Nephron (organoid): ENCODE measurements at regions not wholly inside any gene's neighbourhood (a gene's known extent, or its start where the extent isn't known, plus 50 kb on each side); places are given as distances from the start of the nearest gene placed in this dataset.

ENCODE experiments used
- H3K27ac Mint-ChIP-seq, 3 experiments: 2 replicates each; pipeline ENCODE4 v1.8.0; 2020; ENCODE audit warnings: mixed read lengths in 3 of 3, mild to moderate bottlenecking in 2 of 3, moderate library complexity in 1 of 3
- H3K27me3 Mint-ChIP-seq: 2 replicates; pipeline ENCODE4 v1.8.0; 2021; ENCODE audit warnings: low read depth, mild to moderate bottlenecking, moderate library complexity, mixed read lengths
- H3K36me3 Mint-ChIP-seq: 2 replicates; pipeline ENCODE4 v1.8.0; 2020; ENCODE audit warnings: low read depth, mixed read lengths
- H3K4me1 Mint-ChIP-seq: 2 replicates; pipeline ENCODE4 v1.8.0; 2020; ENCODE audit warnings: mixed read lengths
- H3K4me3 Mint-ChIP-seq, 3 experiments: 2 replicates each; pipeline ENCODE4 v1.8.0; 2020; ENCODE audit warnings: mild to moderate bottlenecking in 3 of 3, mixed read lengths in 3 of 3, moderate library complexity in 2 of 3
- H3K9me3 Mint-ChIP-seq: 2 replicates; pipeline ENCODE4 v1.8.0; 2020; ENCODE audit warnings: mixed read lengths
- TF ChIP-seq, protein P1 (sequence below), 3 experiments: fragments of 200-600 bp; sonication (generic); IDR thresholded peaks; one replicate each; pipeline ENCODE4 v1.5.0; 2021; ENCODE audit warnings: antibody characterized with exemption in 3 of 3; ENCODE audit not compliant: unreplicated experiment in 3 of 3

DNA sequence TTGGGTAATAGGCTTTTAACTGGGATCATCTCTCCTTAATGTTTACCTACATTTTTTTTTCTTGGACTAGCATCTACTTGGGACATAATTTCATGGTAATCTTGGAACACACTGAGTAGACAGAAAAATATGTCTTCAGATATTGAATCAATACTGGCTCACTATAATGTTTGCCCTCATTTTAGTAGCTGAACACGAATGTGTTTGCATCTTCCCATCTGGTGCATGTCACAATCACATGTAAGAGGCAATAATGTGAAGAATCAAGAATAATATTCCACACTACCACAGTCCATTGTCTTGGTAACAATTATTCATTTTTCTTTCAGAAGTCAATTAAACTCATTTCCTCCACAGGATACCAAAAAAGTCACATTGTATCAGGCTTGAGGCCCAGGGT lies 382.7 kb upstream of the CDH10 start:
- no peak overlapping the region for H3K4me3 Mint-ChIP-seq
- H3K9me3 Mint-ChIP-seq, result no peaks in the 10 kb centered on the region
- H3K27ac Mint-ChIP-seq, result no peak overlapping the region
- H3K27me3 Mint-ChIP-seq, result no peaks in the 10 kb centered on the region
- no peaks in the 10 kb centered on the region for H3K36me3 Mint-ChIP-seq
- H3K4me1 Mint-ChIP-seq, result no peaks in the 10 kb centered on the region
- TF ChIP-seq, protein P1, sequence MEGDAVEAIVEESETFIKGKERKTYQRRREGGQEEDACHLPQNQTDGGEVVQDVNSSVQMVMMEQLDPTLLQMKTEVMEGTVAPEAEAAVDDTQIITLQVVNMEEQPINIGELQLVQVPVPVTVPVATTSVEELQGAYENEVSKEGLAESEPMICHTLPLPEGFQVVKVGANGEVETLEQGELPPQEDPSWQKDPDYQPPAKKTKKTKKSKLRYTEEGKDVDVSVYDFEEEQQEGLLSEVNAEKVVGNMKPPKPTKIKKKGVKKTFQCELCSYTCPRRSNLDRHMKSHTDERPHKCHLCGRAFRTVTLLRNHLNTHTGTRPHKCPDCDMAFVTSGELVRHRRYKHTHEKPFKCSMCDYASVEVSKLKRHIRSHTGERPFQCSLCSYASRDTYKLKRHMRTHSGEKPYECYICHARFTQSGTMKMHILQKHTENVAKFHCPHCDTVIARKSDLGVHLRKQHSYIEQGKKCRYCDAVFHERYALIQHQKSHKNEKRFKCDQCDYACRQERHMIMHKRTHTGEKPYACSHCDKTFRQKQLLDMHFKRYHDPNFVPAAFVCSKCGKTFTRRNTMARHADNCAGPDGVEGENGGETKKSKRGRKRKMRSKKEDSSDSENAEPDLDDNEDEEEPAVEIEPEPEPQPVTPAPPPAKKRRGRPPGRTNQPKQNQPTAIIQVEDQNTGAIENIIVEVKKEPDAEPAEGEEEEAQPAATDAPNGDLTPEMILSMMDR (IDR thresholded peaks at IDR 0.05; ENCODE audit: unreplicated experiment in 3 of 3), result no peak

DNA sequence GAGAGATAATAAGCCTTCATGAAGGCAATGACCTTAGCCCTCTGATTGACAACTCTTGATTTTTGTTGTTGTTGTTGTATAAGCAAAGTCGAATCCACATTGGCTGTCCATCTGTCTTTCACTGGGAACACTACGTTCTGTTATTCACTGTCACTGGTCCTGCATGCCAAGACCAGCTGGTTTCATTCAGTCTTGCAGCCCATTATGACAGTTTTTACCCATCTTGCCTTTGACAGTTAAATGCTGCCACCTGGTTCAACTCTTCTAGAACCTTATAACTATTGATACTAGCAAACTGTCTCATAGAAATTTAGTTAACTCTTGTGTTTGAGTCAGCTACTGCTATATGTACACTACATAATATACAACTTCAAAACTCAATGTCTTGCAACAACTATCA lies 382.3 kb upstream of the CDH10 start:
- Mint-ChIP-seq H3K4me3 (no peak overlapping the region), H3K36me3 (no peaks in the 10 kb centered on the region), H3K27me3 (no peaks in the 10 kb centered on the region), H3K9me3 (no peaks in the 10 kb centered on the region), H3K27ac (no peak overlapping the region), H3K4me1 (no peaks in the 10 kb centered on the region)
- TF ChIP-seq, protein P1 (IDR thresholded peaks at IDR 0.05; ENCODE audit: unreplicated experiment in 3 of 3), result no peak

DNA sequence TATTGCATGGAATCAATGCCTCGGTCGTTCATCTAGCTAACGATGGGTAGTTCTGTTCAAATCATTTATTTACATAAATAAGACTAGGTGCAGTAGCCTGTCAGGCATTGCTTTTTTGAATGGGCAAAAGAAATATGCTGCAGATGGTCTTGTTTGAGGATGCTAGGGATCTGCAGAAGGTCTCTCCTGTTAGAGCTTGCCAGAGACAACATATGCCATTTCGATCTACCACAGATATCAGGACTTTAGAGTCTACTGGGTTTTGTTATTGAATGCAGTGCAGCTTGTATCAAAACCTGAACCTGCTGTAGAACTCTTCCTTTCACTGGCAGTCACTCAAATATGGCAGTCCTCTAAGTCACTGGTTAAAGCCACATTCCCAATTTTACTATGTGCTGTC lies 381.1 kb upstream of the CDH10 start:
- Mint-ChIP-seq H3K27ac (no peak overlapping the region), H3K36me3 (no peaks in the 10 kb centered on the region), H3K4me3 (no peak overlapping the region), H3K4me1 (no peaks in the 10 kb centered on the region), H3K9me3 (no peaks in the 10 kb centered on the region), H3K27me3 (no peaks in the 10 kb centered on the region)
- TF ChIP-seq, protein P1 (IDR thresholded peaks at IDR 0.05; ENCODE audit: unreplicated experiment in 3 of 3), result no peak

DNA sequence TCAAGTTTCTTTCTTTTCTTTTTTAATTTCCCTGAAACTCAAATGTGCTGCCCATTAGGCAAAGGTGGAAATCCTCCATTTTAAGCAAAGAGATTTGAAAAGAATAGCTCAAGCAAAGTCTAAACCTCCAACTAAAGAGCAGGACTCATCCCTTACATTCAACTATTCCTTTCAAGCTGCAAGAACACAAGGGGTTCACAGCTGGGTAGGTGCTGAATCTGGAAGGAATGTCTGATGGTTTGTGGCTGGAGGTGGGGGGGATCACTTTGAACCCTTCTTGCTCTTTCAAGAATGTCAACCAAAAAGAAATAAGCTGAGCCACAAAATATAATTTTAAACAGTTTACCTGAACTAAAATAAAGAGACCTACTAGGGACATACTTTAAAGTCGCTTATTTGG lies 375.7 kb upstream of the CDH10 start:
- no peaks in the 10 kb centered on the region for H3K9me3 Mint-ChIP-seq
- H3K4me3 Mint-ChIP-seq, result no peak overlapping the region
- H3K36me3 Mint-ChIP-seq, result no peaks in the 10 kb centered on the region
- no peaks in the 10 kb centered on the region for H3K4me1 Mint-ChIP-seq
- TF ChIP-seq, protein P1 (IDR thresholded peaks at IDR 0.05; ENCODE audit: unreplicated experiment in 3 of 3), result no peak
- no peak overlapping the region for H3K27ac Mint-ChIP-seq
- H3K27me3 Mint-ChIP-seq, result no peaks in the 10 kb centered on the region

DNA sequence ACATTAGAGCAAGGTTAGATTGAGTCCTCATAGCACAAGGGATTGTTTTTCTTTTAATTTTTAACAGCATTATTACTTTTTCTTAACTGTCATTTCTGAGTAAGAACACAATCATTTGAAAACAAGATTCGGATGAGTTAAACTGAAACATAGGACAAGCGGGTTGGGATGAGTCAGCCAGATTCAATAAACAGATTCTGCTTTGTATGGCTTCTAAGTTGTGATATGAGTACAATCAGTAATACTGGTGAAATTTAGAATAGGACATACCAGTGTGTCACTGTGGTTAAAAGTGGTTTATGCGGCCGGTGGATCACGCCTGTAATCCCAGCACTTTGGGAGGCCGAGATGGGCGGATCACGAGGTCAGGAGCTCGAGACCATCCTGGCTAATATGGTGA lies 364.3 kb upstream of the CDH10 start:
- Mint-ChIP-seq H3K27me3 (no peaks in the 10 kb centered on the region), H3K27ac (no peak overlapping the region)
- TF ChIP-seq, protein P1 (IDR thresholded peaks at IDR 0.05; ENCODE audit: unreplicated experiment in 3 of 3), result no peak

DNA sequence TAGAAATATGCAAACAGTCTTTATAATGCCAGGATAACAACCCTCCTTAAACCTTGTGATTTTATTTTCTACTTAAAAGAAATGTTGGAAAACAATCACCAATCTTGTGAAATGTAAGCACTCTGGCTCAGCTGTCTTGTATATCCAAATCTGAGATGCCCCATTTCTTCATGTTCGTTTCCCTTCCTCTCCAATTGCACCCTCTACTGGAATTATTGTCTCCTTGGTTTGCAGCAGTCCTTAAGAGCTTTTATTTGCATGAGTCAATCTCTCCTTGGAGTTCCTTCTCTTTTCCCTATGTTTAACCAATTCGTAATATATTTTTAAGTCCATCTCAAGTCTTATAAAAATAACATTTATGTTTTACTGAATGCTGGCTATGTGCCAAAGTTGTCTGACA lies 362.0 kb upstream of the CDH10 start:
- TF ChIP-seq, protein P1 (IDR thresholded peaks at IDR 0.05; ENCODE audit: unreplicated experiment in 3 of 3), result peak; percentile 23 to 45 (median 30)
- Mint-ChIP-seq H3K9me3 (peaks cover 10% of the 10 kb centered on the region), H3K27ac (peak overlapping the region in 1 of 3 experiments; percentile 9), H3K4me1 (no peaks in the 10 kb centered on the region), H3K27me3 (no peaks in the 10 kb centered on the region), H3K4me3 (no peak overlapping the region), H3K36me3 (no peaks in the 10 kb centered on the region)

More for the DNA sequence above, 364.3 kb upstream of the CDH10 start:
- Mint-ChIP-seq H3K4me1 (no peaks in the 10 kb centered on the region), H3K4me3 (no peak overlapping the region), H3K9me3 (peaks cover 8% of the 10 kb centered on the region), H3K36me3 (no peaks in the 10 kb centered on the region)
